ENCODE measurements at regions not wholly inside any gene's neighbourhood (a gene's known extent, or its start where the extent isn't known, plus 50 kb on each side); places are given as distances from the start of the nearest gene placed in this dataset.

DNA sequence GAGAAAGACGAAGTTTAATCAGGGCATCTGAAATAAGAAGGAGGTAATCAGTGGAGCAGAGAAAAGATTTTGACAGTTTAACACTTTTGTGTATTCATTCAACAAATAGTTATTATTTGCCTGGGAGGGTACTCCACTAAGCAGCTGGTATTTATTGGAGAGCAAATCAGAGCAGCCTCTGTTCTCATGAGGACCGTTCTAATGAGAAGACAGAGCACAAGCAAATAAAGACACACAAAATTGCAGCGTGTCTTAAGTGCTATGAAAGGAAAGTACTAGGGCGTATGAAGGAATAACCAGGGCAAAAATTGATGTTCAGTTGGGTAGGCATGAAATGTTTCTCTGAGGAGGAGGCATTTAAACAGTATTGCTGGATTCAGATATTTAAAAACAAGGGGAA, 302.9 kb upstream of the RARB start:
- DNase-seq, result no peak

DNA sequence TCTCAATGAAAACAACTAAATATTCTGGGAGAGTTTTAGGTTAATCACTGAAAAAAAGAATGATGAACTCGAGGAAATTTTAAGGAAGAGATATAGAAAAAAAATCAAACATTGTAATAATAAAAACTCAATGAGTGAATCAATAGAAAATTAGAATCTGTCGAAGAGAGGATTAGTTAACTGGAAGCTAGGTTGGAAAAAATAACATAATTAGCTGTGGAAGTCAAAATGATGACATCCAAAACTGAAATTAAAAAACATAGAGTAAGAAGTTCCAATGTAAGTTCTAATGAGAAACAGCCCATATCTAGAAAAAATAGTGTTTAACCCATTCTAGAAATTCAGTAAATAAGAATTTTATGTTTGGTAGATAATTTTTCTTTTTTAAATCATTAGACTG, 299.3 kb upstream of the RARB start:
- DNase-seq, result no peak

DNA sequence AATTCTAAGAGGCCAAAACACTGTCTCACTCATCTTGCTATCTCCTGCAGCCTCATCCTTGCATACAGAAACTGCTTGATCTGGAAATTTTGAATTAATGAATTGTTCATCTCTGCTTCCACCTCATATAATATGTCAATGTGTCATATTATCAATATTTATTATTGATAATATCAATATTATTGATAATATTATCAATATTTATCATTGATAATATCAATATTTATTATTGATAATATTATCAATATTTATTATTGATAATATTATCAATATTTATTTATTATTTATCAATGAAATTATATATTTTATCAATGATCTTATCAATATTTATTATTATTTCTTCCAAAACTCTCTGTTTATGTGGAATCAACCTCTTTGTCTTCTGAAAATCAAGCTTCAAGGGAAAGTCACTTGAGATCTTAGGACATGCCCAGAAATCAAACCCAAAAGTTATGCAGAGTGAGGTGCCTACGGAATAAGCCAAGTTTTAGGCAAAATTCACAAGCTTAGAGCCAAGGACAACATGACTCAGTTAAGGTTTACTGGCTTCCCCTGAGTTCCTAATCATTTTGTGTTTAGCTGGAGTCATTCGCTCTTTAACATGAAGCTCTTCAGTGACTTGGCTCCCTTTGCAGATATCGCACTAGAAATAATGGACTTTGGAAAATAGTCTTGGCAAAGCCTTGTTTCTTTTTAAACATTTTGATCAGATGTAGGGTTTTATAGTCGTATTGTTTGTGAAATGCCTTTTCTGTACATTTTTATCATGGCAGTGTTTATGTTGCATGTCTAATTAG, 297.1 kb upstream of the RARB start:
- DNase-seq, result no peak

DNA sequence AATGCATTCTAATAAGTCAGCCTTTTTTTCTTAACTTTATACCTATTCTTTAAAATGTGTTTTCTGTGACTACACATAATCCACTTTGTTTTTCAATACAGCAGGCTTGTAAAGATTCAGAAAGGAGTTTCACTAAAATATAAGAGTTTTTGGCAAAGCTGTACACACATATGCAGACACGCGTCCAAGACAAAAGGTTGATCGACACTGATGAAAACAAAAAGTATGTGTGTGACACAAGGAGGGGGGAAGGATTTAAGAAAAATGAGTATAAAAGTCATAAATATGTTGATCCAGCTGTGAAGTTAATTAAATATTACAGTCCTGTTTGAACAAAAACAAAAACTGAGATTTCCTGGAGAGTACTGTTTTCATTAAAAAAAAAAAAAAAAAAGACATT, 294.5 kb upstream of the RARB start:
- DNase-seq, result no peak

DNA sequence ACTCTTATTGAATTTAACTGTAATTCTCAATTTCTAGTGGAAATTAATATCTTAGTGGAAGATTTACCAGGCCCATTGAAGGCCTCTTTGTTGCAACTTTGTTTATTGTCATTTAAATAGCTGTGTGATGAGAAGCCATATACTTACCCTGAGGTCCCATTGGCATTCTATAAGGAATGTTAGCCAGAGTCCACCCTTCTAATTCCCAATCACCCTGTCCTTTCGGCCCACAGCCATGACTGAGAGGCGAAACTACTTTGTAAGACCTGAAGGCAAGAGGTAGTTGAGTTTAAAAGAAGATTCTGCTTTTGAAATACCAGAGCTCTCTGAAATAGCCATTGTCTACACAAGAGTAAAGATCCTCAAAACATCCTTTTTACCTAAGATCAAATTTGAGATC, 290.5 kb upstream of the RARB start:
- DNase-seq, result no peak

DNA sequence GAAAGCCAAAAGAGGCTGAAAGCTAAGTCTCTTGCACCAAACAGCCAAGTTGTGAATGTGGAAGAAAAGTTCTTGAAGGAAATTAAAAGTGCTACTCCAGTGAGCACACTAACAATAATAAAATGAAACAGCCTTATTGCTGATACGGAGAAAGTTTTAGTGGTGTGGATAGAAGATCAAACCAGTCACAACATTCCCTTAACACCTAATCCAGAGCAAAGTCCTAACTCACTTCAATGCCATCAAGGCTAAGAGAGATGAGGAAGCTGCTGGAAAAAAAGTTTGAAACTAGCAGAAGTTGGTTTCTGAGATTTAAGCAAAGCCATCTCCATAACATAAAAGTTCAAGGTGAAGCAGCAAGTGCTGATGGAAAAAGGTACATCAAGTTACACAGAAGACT, 288.8 kb upstream of the RARB start:
- no peak for DNase-seq

DNA sequence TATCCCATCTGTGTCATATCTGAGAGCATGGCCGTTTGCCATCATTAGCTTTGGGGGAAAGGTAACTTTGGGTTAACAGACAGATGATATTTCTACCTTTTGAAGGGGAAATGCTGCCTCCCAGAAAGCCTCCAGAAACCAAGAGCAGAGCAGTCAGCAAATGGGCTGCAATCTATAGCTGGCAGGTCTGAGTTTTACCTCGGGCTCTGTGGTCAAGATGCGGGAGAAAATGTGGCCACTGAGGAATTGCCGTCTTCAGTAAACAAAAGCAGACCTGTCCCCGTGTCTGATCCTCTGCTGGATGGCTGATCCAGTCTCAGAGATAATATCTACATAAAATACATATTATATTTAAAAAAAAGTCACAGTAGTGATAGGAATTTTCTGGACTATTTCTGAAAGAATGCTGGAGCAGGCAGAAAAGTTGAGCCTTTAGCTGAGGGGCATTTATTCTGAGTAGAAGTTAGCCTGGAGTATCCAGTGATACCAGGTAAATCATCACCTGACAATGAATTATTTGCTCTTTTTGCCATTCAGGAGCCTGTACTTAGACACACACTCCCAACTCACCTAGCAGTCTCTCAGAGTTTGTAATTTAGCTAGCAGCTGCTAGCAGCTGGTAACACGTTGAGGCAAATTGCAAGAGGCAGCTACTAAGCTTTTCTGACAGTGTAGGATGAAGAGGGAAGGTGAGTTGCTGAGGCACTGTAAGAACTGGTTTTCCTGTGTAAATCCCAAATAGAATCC, 285.3 kb upstream of the RARB start:
- no peak for DNase-seq

DNA sequence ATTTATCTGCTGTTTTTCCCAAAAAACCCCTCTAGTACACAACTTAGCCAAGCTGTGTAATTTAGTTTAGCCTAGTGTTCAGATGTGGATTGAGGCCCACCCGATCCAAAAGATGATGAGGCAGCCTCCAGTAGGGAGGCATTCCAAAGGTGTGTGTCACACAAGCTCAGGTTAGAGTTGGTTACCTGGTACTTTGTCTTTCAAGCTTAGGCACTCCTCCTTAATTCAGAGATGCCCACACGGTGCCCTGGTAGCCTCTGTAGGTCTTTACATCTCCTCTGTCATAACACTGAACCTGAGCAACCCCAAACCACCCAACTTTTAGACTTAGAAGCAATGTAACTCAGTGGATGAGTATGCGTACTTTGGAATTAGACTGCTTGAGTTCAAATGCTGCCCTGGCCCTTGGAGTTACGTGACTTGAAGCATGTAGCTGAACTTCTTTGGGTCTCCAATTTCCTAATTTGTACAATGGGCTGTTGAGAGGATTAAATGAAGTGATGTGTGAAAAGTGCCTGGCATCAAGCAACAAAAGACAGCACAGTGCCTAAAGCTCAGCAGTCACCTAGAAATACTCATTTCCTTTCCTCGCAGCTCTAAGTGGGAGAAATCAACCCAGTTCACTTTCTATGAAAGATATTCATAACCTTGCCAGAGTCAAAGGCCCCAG, 284.6 kb upstream of the RARB start:
- no peak for DNase-seq

DNA sequence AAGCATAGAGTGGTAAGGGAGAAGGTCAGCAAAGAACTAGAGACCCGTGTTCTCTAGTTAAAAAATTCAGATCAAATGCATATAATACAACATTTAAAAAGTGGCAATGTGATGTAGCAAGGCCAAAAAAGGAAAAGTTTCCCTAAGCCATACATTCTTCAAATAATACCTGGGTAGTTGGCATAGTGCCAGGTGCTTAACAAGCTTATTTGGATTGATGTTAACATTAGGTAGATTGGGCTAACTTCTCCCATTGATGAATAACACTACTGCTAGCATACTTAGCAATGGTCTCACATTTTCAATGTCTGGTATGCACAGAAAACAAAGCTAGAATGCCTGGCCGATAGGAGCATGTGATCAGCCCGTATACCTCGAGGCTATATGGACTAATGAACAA, 283.6 kb upstream of the RARB start:
- DNase-seq, result no peak

DNA sequence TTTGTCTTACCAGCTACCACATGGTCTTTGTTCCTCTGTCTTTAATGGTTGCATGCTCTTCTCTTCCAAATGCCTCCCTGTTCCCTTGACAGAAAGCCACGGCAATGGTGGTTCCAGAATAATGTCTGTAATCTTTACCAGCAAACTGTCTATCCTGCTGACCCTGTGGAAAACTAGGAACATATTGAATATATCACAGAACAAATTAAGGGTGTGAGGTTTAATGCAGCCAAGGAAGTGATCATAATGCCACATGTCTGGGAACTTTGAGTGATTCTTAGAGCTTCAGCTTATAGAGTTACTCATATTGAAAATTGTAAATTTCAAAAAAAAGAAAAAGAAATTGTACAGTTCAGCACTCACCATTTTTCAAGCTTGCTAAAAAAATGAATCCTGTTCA, 282.9 kb upstream of the RARB start:
- DNase-seq, result no peak

DNA sequence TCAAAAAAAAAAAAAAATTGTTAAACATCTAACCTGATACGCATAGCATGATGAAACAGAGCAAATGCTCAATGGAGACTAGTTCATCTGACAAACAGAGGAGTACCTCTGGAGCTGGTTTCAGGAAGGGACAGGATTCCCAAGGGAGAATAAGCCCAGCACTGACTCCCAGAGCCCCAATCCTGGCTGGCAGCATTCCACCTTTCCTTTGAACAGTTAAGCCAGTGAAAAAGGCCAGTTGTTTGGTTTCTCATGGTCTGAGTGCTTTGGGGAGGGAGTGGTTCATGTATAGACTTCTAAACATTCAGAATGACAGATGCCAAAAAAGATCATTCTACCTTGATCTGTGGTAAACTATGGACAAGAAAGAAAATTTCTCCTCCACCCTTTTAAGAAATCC, 277.9 kb upstream of the RARB start:
- DNase-seq, result no peak

DNA sequence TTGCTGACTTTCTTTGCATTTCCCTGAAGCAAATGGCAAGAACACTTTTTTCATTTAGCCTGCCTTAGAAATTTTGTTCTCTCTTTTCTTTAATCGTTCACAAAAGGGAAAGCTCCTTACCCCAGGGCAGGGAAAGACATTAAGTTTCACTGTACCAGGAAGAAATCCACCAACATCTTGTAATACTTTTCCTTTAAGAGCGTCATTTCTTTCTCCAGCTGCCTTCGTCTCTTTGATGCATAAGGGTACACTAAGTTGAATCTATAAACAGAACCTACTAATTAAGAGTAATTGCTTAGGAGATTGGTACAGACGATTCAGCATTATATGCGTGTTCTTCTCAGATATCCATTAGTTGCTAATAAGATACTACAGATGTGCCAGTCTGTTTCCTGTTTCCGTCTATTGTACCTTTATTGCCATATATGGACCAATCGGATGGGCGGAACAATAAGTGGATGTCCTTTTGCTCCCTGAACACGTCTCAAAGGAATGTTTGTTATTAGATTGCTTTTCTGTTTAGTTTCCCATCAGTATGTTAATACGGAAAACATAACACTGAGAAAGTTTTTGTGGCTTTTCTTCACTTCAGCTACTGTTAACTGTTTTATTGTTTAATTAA, 276.7 kb upstream of the RARB start:
- DNase-seq, result no peak

DNA sequence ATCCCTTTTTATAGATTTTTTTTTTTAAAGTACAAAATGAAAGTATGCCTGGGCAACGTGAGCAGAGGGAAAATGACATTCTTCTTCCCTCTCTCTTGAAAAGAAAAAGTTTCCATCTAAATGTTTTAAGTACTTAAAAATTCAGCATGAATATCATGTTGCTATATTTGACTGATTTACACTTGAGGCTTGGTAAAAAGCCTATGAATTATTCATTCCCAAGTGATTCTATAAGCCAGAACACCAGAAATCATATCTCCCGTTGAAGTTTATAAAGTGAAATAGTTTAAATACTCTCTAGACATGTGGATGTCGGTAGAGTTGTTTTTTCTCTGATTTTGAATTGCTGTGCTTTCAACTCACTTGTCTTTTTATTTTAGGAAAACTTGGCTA, 276.2 kb upstream of the RARB start:
- no peak for DNase-seq

DNA sequence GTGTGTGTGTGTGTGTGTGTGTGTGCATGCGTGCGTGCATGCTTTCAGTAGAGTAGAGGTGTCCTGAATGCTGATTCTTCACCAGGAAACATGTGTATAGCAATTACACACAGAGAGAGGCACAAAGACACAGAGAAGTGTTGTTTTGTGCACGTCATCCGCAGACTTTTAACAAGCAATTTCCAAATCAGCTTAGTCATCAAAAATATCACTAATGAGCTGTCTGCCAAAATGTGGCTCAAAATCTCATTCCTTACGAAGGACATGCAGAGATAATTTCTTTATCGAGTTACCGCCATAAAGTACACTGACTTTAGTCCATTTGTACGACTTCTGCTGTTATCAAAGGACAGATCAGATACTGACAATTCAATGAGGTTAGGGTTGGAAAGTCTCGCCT, 274.9 kb upstream of the RARB start:
- no peak for DNase-seq

DNA sequence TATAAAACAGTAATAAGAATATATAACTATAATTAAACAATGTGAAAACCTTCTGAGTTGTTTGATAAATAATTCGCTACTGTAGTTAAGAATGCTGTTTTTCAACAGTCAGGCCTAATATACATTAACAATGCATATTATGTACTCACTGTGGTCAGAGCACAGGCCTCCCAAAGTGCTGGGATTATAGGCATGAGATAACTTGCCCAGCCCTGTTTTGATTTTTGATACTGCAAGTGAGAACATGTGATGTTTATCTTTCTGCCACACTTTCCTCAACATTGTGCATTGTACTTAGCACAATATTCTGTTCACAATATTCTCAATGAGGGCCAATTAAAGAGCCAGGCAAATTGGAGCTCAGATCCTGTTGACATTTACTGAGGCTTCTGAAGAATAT, 274.5 kb upstream of the RARB start:
- DNase-seq, result no peak

DNA sequence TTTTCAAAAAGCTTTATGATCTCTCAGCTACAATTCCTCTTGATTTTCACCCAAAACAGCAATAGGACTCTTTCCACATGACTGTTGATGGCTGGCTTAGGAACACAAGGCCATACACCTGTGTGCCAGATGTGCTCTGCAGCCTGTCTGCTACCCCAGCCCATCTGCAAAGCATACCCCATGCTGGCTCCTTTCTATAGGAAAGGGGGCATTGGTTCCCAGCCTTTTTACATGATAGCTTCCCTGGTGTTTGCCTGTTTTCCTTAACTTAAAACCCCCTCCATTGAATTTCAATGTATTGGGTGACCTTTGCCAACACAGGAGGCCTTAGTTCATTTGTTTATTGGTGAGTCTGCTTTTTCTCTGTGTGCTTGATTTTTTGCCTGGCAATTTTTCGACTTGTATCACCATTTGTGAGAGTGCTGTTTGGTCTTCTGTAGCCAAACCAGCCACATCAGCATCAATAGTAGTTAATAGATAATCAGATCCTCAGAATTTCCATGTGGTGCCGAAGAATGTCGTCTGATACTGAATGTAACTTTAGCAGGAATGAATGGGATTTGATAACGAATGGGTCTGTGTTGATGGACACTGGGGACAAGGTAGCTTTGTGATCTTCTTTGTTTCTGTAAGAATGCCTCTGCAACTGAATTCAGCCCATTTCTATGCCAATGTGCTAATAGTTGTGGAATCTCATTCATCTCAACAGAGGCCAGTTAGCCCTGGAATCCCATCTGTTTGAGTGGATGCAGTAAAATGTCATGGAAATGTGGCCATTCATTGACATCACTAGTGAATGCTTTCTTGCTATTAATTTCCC, 272.2 kb upstream of the RARB start:
- no peak for DNase-seq

DNA sequence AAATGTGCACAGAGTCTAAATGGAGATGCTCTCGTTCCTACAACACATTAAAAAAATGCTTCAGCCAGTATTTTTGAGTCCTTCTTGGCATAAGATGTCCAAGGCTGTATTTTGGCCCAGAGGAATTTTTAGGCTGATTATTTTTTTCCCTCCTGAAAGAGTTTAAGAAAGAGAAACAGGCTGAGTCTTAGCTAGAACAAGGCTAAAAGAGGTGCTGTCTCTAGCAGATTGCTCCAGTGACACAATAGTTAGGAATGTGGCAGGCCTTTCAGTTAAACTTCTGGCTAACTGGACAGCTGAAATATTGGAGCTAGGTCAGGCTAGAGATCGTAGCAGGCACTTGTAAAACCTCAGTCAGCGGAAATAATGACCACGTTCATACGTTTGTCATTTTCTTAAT, 271.4 kb upstream of the RARB start:
- no peak for DNase-seq

DNA sequence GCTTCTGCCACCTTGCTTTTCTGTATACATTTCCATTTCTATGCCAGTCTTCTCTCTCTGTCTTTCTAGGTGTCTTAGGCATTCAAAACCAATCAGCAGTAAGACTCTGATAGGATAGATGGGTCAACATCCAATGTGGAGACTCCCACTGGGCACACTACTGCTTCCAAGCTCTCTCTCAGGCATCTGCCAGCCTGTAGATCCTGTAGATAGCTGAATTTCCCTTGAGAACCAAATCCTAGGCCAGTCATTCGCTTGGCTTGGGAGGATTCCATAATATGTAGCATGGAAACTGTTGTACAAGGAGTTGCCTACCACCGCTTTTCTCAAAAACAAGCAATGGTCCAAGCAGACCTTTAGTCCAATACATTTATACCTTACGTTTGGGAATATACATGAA, 262.8 kb upstream of the RARB start:
- no peak for DNase-seq

DNA sequence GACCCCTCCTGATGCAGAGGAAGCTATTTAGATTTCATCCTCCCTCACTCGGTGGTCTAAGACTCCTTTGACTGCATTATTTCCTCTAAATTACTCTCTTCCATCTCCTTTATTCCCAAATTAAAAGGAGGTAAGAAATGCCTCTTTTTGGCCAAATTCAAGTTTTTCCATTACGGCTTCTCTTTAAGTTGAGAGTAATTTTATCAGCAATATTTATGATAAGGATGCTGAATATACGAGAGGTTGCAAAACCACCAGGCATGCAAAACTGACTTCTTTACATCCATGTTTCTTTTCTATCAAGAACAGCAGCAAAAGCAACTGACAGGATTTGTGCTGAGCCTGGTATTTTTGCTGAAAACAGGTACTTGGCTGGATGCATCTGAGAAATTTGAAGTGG, 262.0 kb upstream of the RARB start:
- no peak for DNase-seq

DNA sequence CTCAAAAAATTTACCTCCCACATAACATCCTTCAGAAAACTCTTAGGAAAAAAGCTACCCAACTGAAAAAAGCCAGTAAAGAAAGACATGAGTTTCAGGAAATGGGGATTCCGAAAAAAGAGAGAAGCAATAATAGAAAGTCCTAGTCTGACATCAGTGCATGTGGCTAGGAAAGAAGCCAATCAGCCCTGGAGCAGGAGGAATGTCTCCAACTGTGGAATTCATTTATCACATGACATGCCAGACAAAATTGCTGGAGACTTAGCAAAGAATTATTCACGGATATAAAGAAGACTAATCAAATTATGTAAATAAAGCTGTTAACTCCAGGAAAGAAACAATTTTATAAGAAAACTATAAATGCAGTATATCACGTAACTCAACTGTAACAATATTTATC, 258.9 kb upstream of the RARB start:
- DNase-seq, result no peak

DNA sequence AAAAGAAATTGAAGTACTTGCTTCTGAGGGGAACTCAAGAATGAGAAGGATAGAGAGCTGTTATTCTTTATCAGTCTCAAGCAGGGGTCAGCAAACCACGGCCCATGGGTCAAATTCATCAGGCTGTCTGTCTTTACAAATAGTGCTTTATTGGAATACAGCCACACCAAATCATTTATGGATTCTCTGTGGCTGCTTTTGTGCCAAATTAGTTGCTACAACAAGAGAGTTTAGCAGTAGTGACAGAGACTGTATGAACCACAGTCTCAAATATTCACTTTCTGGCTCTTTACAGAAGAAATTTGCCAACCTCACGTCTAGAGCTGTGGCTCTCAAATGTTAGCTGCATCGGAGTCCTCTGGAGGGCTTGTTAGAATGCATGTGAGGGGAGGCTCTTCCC, 258.0 kb upstream of the RARB start:
- DNase-seq, result no peak

DNA sequence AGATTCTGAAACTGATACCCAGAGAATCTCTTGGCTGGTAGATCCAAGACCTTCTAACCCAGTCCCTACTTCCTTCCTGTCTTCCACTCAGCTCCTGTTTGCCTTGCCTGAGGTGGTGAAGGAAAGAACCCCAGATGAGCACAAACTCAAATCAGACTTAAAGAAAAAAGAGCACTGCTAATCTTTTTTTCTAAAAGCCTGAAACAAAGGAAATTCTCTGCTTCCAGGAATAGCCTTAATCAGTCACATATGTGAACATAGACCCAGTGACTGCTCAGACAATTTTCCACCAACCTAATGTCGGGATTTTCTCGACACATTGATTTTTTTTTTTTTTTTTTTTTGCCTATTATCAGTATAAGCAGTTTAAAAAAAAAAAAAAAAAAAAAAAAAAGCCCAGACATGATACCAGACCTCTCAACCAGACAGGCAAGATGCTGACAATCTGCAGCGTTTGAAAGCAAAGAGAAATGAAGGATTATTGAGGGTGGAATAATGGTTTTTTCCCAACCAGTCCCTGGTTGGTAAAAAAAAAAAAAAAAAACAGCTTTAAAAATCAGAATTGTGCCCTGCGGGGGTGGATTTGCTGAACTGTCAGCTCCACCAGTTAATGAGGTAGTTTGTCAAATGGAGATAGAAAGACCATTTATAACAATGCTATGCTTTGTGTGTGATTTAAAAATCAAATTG, 256.8 kb upstream of the RARB start:
- DNase-seq, result no peak

Data from CD4-positive, alpha-beta T cell treated with Interleukin-4 for 4 hours (primary cell).